Transverse colon (tissue), 3 donors: ENCODE measurements at regions not wholly inside any gene's neighbourhood (a gene's known extent, or its start where the extent isn't known, plus 50 kb on each side); places are given as distances from the start of the nearest gene placed in this dataset.

Source experiments
- EP300 ChIP-seq: sonication (generic); formaldehyde crosslinking; IDR thresholded peaks from one replicate; pipeline ENCODE4 v1.6.1; 2017; ENCODE audit warnings: antibody characterized with exemption, low read depth
- POLR2A ChIP-seq: fragments of 450-650 bp; IDR thresholded peaks from one replicate; pipeline ENCODE4 v1.6.1; 2016; ENCODE audit warnings: antibody characterized with exemption, mild to moderate bottlenecking, moderate library complexity
- TF ChIP-seq, protein P1 (sequence below), 5 experiments: fragments of 200-600 bp in 3 of 5; fragments of 450-650 bp in 2 of 5; sonication (generic) in 3 of 5; IDR thresholded peaks; 1 replicate in 2 of 5; 2 replicates in 3 of 5; pipeline ENCODE4 v1.5.1; 2016 to 2017; ENCODE audit warnings: antibody characterized with exemption in 5 of 5, inconsistent platforms in 3 of 5, mild to moderate bottlenecking in 2 of 5, moderate library complexity in 1 of 5

DNA sequence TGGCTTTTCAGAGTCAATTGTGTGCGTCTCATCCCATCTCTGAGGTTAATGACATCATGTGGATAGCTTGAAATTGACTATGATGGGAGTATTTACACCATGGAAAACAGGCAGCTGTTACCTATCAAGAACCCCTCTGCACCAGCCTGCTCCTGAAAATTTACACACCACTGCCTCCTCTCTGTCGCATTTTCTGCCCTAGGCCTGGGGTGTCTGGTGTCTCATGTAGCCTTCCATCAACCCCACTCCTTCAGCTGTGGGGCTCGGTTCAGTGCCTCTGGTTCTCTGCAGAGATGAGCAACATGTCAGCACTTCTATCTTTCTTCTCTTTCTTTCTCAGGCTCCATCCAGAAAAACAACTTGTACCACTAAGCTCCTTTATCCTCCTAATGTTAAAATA is 600.5 kb downstream of the TYW1 start:
- TF ChIP-seq POLR2A (no peak), EP300 (no peak)
- TF ChIP-seq, protein P1, sequence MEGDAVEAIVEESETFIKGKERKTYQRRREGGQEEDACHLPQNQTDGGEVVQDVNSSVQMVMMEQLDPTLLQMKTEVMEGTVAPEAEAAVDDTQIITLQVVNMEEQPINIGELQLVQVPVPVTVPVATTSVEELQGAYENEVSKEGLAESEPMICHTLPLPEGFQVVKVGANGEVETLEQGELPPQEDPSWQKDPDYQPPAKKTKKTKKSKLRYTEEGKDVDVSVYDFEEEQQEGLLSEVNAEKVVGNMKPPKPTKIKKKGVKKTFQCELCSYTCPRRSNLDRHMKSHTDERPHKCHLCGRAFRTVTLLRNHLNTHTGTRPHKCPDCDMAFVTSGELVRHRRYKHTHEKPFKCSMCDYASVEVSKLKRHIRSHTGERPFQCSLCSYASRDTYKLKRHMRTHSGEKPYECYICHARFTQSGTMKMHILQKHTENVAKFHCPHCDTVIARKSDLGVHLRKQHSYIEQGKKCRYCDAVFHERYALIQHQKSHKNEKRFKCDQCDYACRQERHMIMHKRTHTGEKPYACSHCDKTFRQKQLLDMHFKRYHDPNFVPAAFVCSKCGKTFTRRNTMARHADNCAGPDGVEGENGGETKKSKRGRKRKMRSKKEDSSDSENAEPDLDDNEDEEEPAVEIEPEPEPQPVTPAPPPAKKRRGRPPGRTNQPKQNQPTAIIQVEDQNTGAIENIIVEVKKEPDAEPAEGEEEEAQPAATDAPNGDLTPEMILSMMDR (IDR thresholded peaks at IDR 0.05), result no peak
